ENCODE measurements at regions not wholly inside any gene's neighbourhood (a gene's known extent, or its start where the extent isn't known, plus 50 kb on each side); places are given as distances from the start of the nearest gene placed in this dataset.

DNA sequence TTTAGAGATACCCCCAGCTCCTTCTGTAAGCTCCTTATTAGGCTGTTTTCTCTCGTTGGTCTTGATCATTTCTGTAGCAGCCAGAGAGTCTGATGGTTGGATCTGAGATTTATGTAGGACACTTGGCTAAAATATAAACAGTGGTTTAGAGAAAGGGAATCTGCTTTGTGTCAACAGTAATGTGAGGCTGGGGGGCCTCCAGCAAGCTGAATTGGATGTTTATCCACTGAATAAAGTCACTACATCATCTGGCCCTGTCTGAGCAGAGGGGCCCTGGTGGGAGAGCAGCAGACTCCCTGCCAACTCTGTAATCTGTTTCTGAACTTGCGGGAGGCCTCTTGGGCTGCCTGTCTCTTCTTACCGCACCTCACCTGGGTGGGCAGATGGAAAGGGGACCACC is 328.5 kb upstream of the PLET1 start:
- DNase-seq (no peak), ATAC-seq (no peak)
- no peaks in the 10 kb centered on the region for H3K9me3 Mint-ChIP-seq
- H3K4me3 Mint-ChIP-seq, result no peak overlapping the region
- H3K27me3 Mint-ChIP-seq, result peaks cover 2% of the 10 kb centered on the region
- no peak overlapping the region for H3K27ac Mint-ChIP-seq
- H3K36me3 Mint-ChIP-seq (ENCODE audit: low read depth), result no peaks in the 10 kb centered on the region
- no peaks in the 10 kb centered on the region for H3K4me1 Mint-ChIP-seq

DNA sequence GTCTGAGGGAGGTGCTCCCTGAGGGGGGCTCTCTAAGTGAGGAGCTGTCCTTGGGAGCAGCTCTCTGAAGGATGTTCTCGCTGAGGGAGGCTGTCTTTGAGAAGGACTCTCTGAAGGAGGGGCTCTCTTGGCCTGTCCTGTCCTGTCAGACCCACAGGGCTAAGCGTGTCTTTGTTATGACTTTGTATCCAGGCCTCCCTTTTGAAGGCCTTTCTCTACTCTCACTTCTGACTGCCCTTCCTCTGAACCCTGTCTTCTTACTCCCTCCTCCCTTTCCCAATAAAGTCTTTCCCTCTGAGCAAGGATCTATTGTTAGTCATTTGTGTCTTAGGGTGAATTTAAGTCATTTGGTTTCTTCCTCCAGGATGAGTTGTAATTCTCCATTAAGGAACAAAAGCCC is 330.1 kb upstream of the PLET1 start:
- no peak overlapping the region for H3K4me3 Mint-ChIP-seq
- DNase-seq, result no peak
- ATAC-seq, result no peak
- no peaks in the 10 kb centered on the region for H3K4me1 Mint-ChIP-seq
- H3K36me3 Mint-ChIP-seq (ENCODE audit: low read depth), result no peaks in the 10 kb centered on the region
- no peak overlapping the region for H3K27ac Mint-ChIP-seq
- H3K9me3 Mint-ChIP-seq, result no peaks in the 10 kb centered on the region
- H3K27me3 Mint-ChIP-seq, result no peaks in the 10 kb centered on the region

DNA sequence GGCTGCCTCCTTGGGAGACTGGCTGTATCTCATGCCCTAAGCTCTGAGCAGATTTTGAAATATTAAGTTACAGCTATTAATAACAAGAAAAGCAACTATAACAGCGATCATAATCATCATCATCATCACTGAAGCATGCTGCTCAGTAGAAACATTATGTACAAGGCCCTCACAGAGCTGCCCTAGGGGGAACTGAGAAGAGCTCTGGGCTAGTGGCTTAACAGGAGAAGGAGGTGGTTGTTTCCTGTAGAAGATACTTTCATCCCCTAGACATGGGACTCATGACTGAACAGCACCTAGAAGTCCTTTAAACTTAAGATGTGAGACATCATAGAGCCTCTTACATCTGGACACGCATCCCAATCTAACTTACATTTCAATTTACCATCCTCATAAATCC is 332.8 kb upstream of the PLET1 start:
- H3K9me3 Mint-ChIP-seq, result no peaks in the 10 kb centered on the region
- DNase-seq, result no peak

DNA sequence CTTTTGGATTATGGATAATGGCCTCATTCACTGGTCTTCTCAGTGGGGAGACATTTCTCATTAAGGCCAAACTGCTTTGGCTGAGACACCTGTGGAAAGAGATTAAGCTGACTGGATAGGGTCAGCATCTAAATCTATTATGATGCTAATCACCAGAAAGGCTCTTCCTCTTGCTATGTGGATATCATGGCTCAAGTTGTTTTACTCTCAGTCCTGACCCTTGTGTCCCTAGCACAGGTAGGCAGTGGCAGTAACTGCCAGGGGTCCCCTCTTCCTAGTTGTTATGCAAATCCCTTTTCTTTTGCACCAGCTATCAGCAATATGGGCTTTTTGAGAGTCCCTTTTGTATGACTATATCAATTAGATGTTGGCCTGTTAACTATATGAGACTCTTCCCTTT is 335.7 kb upstream of the PLET1 start:
- no peaks in the 10 kb centered on the region for H3K4me1 Mint-ChIP-seq
- no peaks in the 10 kb centered on the region for H3K9me3 Mint-ChIP-seq

More for the DNA sequence above, 332.8 kb upstream of the PLET1 start:
- Mint-ChIP-seq H3K4me3 (no peak overlapping the region), H3K27me3 (peaks cover 3% of the 10 kb centered on the region), H3K36me3 (ENCODE audit: low read depth) (no peaks in the 10 kb centered on the region), H3K27ac (no peak overlapping the region), H3K4me1 (no peaks in the 10 kb centered on the region)
- ATAC-seq, result no peak

DNA sequence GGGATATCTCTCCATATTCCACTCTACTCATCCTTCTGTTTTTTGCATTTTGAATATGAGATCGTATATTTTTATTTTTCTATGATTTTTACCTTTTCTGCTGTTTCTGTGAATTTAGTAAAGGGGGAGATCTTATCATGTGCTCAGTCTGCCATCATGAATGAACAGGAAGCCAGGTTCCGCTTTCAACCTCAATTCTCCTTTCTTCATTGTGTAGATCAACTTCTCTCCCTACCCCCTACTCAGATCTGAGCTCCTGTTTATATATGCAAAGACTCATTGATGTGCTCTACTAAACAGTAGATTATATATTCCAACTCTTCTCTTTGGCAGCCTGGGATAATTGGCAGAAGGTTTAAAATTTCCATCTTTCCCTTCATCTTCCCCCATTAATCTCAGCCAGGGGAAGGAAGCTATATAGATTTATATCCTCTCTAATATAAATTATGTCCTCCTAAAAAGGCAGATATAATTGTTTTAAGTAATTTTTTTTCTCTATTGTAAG is 336.7 kb upstream of the PLET1 start:
- Mint-ChIP-seq H3K4me1 (no peaks in the 10 kb centered on the region), H3K9me3 (no peaks in the 10 kb centered on the region), H3K4me3 (no peak overlapping the region), H3K27ac (no peak overlapping the region), H3K27me3 (peaks cover 6% of the 10 kb centered on the region), H3K36me3 (ENCODE audit: low read depth) (no peaks in the 10 kb centered on the region)
- DNase-seq, result no peak
- ATAC-seq, result no peak

More for the DNA sequence above, 335.7 kb upstream of the PLET1 start:
- no peak for ATAC-seq
- H3K4me3 Mint-ChIP-seq, result no peak overlapping the region
- H3K36me3 Mint-ChIP-seq (ENCODE audit: low read depth), result no peaks in the 10 kb centered on the region
- no peak overlapping the region for H3K27ac Mint-ChIP-seq
- peaks cover 5% of the 10 kb centered on the region for H3K27me3 Mint-ChIP-seq
- DNase-seq, result no peak

DNA sequence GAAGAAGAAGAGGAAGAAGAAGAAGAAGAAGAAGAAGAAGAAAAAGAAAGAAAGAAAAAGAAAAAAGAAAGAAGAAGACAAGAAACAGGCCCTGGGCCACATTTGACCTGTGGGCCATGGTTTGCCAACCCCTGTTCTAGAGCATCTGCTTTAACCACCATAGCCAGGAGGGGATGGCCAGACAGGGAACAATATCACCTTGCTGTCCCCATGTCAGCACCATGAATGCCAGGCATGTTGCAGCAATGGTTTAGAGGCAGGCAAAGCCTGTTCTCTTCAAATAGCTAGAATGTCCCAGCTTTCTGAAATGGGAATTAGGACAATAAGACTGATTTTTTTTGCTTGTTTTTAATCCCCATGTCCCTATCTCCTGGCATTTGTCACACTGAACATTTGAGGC is 338.6 kb upstream of the PLET1 start:
- Mint-ChIP-seq H3K27me3 (peaks cover 9% of the 10 kb centered on the region), H3K4me1 (no peaks in the 10 kb centered on the region), H3K36me3 (ENCODE audit: low read depth) (no peaks in the 10 kb centered on the region), H3K4me3 (no peak overlapping the region), H3K9me3 (no peaks in the 10 kb centered on the region), H3K27ac (no peak overlapping the region)
- DNase-seq (no peak), ATAC-seq (no peak)

DNA sequence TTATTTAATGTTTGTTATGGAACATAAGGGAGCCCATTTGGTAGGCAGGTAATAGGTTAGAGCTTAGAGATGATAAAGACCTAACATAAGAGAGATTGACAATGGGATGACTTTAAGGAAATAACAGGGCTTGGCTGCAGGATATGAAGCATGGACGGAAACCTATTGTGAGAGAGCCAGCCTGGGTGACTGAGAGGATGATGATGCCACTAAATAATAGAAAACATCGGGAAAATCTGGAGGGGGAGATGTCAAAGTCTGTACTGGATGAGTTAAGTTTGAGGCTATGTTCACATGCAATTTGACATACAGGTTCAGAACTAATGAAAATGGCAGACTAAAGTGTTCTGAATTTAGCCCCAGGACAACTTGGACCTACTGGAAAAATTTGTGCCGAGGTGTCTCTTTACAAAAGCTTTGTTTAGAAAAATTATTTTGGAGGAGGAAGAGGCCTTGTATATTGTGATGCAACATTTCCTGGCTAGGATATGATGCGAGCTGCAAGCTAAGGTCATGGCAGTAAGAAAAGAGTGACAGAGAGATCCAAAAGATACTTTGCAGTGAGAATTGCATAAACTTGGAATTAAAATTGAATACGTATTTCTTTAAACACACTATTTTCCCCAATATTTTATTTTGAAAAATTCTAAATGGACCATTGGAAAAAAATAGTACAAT is 339.3 kb upstream of the PLET1 start:
- DNase-seq, result no peak
- Mint-ChIP-seq H3K36me3 (ENCODE audit: low read depth) (no peaks in the 10 kb centered on the region), H3K4me3 (no peak overlapping the region), H3K9me3 (no peaks in the 10 kb centered on the region), H3K4me1 (no peaks in the 10 kb centered on the region), H3K27me3 (peaks cover 9% of the 10 kb centered on the region), H3K27ac (no peak overlapping the region)
- no peak for ATAC-seq

DNA sequence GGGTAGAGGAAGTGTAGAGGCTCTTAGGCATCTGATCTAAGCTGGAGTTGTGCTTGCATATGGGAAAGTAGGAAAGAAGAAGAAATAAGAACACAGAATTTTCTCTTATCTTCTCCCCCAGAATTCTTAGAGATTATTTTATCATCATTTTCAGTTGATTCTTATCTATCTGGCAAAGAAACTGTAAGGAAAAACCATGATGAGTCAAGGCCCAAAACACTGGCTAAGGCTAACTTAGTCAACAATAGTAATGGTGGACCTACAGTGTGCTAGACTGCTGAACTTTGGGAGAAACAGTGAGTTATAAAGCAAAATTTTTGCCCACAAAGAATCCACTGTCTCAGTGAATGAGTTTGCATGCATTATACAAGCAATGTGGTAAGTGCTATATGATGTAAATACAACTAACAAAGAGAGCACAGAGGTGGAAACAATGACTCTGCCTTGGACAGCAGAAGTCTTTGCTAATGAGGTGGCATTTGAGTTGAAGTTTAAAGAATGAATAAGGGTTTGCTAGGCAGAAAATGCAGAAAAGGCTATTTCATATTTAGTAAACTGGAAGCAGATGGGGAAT is 344.5 kb upstream of the PLET1 start:
- H3K9me3 Mint-ChIP-seq, result no peaks in the 10 kb centered on the region
- ATAC-seq, result no peak
- peaks cover 14% of the 10 kb centered on the region for H3K27me3 Mint-ChIP-seq
- H3K4me1 Mint-ChIP-seq, result no peaks in the 10 kb centered on the region
- no peak for DNase-seq
- H3K27ac Mint-ChIP-seq, result no peak overlapping the region
- no peak overlapping the region for H3K4me3 Mint-ChIP-seq
- no peaks in the 10 kb centered on the region for H3K36me3 Mint-ChIP-seq (ENCODE audit: low read depth)

DNA sequence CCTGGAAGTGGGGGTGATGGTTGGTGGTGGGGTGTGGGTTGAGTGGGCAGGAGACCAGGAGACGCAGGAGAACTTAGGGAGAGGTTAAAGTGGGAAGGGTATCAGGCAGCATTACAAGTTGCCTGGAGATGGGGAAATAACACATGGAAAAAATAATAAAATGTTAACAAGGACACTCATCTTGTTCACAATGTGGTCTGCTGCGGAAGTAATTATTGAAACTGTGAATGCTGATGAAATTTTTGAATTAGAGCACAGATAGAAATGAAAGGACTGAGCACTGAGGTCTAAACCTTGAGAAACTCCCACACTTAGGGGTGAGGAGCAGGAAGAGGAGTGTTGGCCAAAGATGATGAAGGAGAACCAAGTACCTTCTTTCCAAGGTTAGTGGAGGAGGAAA is 346.0 kb upstream of the PLET1 start:
- H3K4me3 Mint-ChIP-seq, result no peak overlapping the region
- no peak overlapping the region for H3K27ac Mint-ChIP-seq
- H3K4me1 Mint-ChIP-seq, result no peaks in the 10 kb centered on the region
- ATAC-seq (no peak), DNase-seq (no peak)
- peaks cover 16% of the 10 kb centered on the region for H3K27me3 Mint-ChIP-seq
- H3K9me3 Mint-ChIP-seq, result no peaks in the 10 kb centered on the region
- H3K36me3 Mint-ChIP-seq (ENCODE audit: low read depth), result no peaks in the 10 kb centered on the region

DNA sequence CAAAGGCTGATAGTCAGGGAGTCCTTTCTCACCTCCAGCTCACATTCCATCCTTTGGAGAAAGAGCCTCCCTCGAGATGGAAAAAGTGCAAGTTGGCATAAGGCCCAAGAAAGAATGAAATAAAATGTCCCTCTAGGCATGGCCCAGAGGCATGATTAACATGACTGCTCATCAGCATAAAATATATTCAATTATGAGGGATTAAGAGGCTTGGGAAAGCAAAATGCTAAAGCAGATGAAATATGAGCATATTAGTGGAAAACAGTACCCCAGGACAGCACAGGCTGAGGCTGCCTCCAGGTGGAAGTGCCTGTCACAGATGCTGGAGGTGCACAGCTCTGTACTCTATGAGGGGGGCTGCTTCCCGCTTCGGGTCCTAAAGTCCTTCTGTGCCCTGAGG is 347.8 kb upstream of the PLET1 start:
- ATAC-seq, result no peak

DNA sequence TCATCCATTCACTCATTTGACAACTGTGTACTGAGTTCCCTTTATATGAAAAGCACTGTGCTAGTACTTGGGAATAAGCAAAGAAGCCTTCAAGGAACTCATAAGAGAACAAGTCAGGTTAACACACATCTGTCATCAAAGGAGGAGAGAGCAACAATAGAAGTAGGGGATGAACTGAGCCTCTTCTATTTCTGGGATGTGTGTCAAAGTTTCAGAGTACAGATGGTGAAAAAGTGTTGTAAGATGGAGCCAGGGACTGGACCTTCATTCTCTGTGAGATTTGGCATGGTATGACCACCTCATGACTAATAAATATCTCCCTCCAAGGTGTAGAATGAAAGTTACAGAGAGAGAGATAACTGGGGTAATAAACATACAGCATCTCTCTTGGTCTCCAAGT is 349.8 kb upstream of the PLET1 start:
- Mint-ChIP-seq H3K4me1 (no peaks in the 10 kb centered on the region), H3K36me3 (ENCODE audit: low read depth) (no peaks in the 10 kb centered on the region), H3K27me3 (peaks cover 14% of the 10 kb centered on the region), H3K27ac (no peak overlapping the region), H3K4me3 (no peak overlapping the region), H3K9me3 (no peaks in the 10 kb centered on the region)
- ATAC-seq, result no peak
- no peak for DNase-seq

More for the DNA sequence above, 347.8 kb upstream of the PLET1 start:
- no peaks in the 10 kb centered on the region for H3K4me1 Mint-ChIP-seq
- no peak overlapping the region for H3K27ac Mint-ChIP-seq
- peaks cover 14% of the 10 kb centered on the region for H3K27me3 Mint-ChIP-seq
- no peaks in the 10 kb centered on the region for H3K9me3 Mint-ChIP-seq
- no peak for DNase-seq
- no peaks in the 10 kb centered on the region for H3K36me3 Mint-ChIP-seq (ENCODE audit: low read depth)
- no peak overlapping the region for H3K4me3 Mint-ChIP-seq

DNA sequence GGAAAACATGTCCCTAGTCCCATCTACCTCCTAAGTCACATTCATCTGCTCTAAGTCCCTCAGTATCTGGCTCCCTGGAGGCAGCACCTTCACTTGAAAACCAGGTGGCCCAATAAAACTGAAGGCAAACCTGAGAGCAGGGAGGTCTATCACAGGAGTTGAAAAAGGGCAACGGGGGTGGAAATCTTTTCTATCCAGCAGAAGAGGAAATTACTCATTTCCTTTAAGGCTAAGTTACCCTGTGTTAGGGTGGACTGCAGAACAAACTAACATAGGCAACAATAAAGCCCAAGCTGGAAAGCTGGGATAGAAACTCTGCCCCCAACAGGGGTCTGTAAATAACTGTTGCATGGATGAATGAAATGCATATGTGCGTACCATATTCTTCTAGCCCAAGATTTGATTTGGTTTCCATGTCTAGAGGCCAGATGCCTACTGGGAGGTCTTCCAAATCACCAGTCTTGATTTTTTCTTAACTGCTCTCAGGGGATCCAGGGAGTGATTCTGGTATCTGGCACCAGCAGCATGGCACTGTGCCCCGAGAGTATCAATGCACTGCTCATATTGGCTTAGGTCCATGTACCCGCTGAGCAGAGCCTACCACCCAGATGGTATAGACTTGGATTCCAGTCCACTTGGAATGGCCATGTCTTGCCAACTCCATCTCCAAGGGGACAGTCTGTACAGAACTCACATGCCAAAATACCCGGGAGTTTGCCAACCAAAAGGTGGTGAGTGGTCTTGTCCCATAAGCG is 350.0 kb upstream of the NCAM1 start:
- no peaks in the 10 kb centered on the region for H3K36me3 Mint-ChIP-seq (ENCODE audit: low read depth)
- H3K9me3 Mint-ChIP-seq, result no peaks in the 10 kb centered on the region
- H3K27me3 Mint-ChIP-seq, result peaks cover 11% of the 10 kb centered on the region
- ATAC-seq, result no peak
- no peak overlapping the region for H3K27ac Mint-ChIP-seq
- no peak for DNase-seq
- no peaks in the 10 kb centered on the region for H3K4me1 Mint-ChIP-seq
- H3K4me3 Mint-ChIP-seq, result no peak overlapping the region

DNA sequence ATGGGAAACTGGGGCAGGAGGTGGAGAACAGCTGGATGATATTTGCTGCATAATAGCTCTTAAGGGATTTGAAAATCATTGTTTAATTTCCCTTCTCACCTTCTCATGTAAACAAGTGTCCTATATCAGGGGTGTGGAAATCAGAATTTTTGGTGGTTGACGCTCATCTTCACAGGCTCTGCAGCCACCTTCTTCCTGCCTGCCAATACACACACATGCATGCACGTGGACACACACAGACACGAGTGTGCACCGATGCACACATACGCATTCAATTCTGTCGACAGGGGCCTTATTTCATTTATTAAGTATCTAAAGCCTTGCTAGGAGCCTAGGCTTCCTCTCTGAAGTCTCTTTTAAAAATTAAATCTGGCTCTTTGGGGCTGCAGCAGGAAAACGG is 349.4 kb upstream of the NCAM1 start:
- ATAC-seq, result no peak
- no peak for DNase-seq
- H3K9me3 Mint-ChIP-seq, result no peaks in the 10 kb centered on the region
- H3K4me1 Mint-ChIP-seq, result no peaks in the 10 kb centered on the region
- H3K27me3 Mint-ChIP-seq, result peaks cover 8% of the 10 kb centered on the region
- no peaks in the 10 kb centered on the region for H3K36me3 Mint-ChIP-seq (ENCODE audit: low read depth)
- H3K4me3 Mint-ChIP-seq, result no peak overlapping the region
- no peak overlapping the region for H3K27ac Mint-ChIP-seq

DNA sequence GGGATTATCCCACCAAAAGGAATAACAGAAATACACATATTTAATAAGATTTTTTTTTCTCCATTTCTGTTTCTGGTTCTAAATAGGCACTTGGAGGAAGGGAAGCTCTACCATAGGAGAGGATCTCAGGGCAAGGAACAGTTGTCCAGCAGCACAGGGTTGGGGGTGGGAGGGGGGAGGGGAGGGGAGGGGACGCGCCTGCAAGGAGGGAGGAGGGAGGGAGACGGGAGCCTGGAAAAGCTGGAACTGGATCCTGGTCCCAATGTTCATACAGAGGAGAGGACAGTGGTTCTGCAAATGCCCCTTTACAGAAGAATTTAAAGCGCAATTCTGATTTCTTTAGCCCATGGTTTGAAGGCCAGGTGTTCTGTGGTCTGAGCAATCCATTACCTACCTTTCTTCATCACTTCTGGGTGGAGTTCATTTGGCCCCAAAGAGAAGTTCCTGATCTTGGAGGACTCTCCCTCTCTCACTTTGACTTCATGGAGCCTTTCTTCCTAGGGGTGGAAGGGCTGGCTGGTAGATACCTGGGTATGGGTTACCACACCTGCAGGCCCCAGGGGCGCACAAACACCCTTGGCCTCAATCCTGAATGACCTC is 348.9 kb upstream of the NCAM1 start:
- no peak overlapping the region for H3K4me3 Mint-ChIP-seq
- no peaks in the 10 kb centered on the region for H3K9me3 Mint-ChIP-seq
- H3K27me3 Mint-ChIP-seq, result peaks cover 4% of the 10 kb centered on the region
- no peaks in the 10 kb centered on the region for H3K4me1 Mint-ChIP-seq
- ATAC-seq (no peak), DNase-seq (no peak)
- no peaks in the 10 kb centered on the region for H3K36me3 Mint-ChIP-seq (ENCODE audit: low read depth)
- no peak overlapping the region for H3K27ac Mint-ChIP-seq

All from activated naive CD8-positive, alpha-beta T cell treated with anti-CD3 and anti-CD28 coated beads, Interleukin-2, amount 50 U/mL, for 24 hours (primary cell).